HepG2 (cell line): ENCODE measurements at regions not wholly inside any gene's neighbourhood (a gene's known extent, or its start where the extent isn't known, plus 50 kb on each side); places are given as distances from the start of the nearest gene placed in this dataset.

ENCODE experiments used
- BATF2 ChIP-seq: sonication (generic); formaldehyde crosslinking; IDR thresholded peaks from 2 replicates; pipeline ENCODE4 v1.8.0; 2022; ENCODE audit warnings: mild to moderate bottlenecking, missing genetic modification reagents, moderate library complexity
- CHCHD3 ChIP-seq: sonication (generic); formaldehyde crosslinking; IDR thresholded peaks from 2 replicates; pipeline ENCODE4 v1.8.0; 2022; ENCODE audit warnings: mild to moderate bottlenecking, missing genetic modification reagents, moderate library complexity
- HIC2 ChIP-seq: sonication (generic); formaldehyde crosslinking; IDR thresholded peaks from 2 replicates; pipeline ENCODE4 v1.9.0; 2022; ENCODE audit warnings: low read depth, missing genetic modification reagents
- HOXA5 ChIP-seq: sonication (generic); formaldehyde crosslinking; IDR thresholded peaks from 2 replicates; pipeline ENCODE4 v1.4.0; 2020; ENCODE audit warnings: missing genetic modification reagents
- KDM5B ChIP-seq: sonication (generic); formaldehyde crosslinking; IDR thresholded peaks from 2 replicates; pipeline ENCODE4 v1.4.0; 2020; ENCODE audit warnings: missing genetic modification reagents, mild to moderate bottlenecking, borderline replicate concordance
- KIAA2018 ChIP-seq: sonication (generic); formaldehyde crosslinking; IDR thresholded peaks from 2 replicates; pipeline ENCODE4 v1.5.0; 2020; ENCODE audit warnings: mild to moderate bottlenecking, missing genetic modification reagents, borderline replicate concordance
- MIER3 ChIP-seq: IDR thresholded peaks from 2 replicates; pipeline ENCODE4 v1.6.1; 2016; ENCODE audit warnings: missing compliant biosample characterization, borderline replicate concordance
- POLR2G ChIP-seq: fragments of 200-400 bp; formaldehyde crosslinking; IDR thresholded peaks from 2 replicates; pipeline ENCODE4 v1.6.1; 2018; ENCODE audit warnings: mild to moderate bottlenecking, low read depth, low read length, moderate library complexity
- PRDM15 ChIP-seq: sonication (generic); formaldehyde crosslinking; IDR thresholded peaks from 2 replicates; pipeline ENCODE4 v1.4.0; 2020; ENCODE audit warnings: missing genetic modification reagents
- TOPORS ChIP-seq: sonication (generic); formaldehyde crosslinking; IDR thresholded peaks from 2 replicates; pipeline ENCODE4 v1.8.0; 2023; ENCODE audit warnings: mild to moderate bottlenecking, missing genetic modification reagents
- ZNF362 ChIP-seq: sonication (generic); formaldehyde crosslinking; IDR thresholded peaks from 2 replicates; pipeline ENCODE4 v1.4.0; 2020; ENCODE audit warnings: missing genetic modification reagents, mild to moderate bottlenecking, borderline replicate concordance
- ZNF781 ChIP-seq: sonication (generic); formaldehyde crosslinking; IDR thresholded peaks from 2 replicates; pipeline ENCODE4 v1.5.1; 2020; ENCODE audit warnings: borderline replicate concordance, mild to moderate bottlenecking, missing genetic modification reagents; ENCODE audit errors: not compliant biosample characterization

GRCh38 chr20:50267041-50267865, 76.6 kb downstream of the CEBPB start (continued):
- no peak for TF ChIP-seq HOXA5
- TF ChIP-seq KIAA2018 (CRISPR knock-in tag), result no peak
- no peak for TF ChIP-seq ZNF362 (CRISPR knock-in tag)
- TF ChIP-seq KDM5B (CRISPR knock-in tag), result 0 out of 2 replicates have a peak, but pooled peaks have one; percentile 42
- TF ChIP-seq TOPORS (CRISPR knock-in tag), result no peak
- TF ChIP-seq HIC2 (CRISPR knock-in tag), result peak; percentile 94
- TF ChIP-seq CHCHD3 (CRISPR knock-in tag), result no peak
- TF ChIP-seq POLR2G, result no peak
- TF ChIP-seq PRDM15 (CRISPR knock-in tag), result no peak
- no peak for TF ChIP-seq ZNF781 (CRISPR knock-in tag)
- TF ChIP-seq BATF2, result no peak; the same call in 1 of the 2 replicates
- peak; percentile 61; the same call in 1 of the 2 replicates for TF ChIP-seq MIER3 (CRISPR knock-in tag)
